ENCODE measurements at regions not wholly inside any gene's neighbourhood (a gene's known extent, or its start where the extent isn't known, plus 50 kb on each side); places are given as distances from the start of the nearest gene placed in this dataset.

DNA sequence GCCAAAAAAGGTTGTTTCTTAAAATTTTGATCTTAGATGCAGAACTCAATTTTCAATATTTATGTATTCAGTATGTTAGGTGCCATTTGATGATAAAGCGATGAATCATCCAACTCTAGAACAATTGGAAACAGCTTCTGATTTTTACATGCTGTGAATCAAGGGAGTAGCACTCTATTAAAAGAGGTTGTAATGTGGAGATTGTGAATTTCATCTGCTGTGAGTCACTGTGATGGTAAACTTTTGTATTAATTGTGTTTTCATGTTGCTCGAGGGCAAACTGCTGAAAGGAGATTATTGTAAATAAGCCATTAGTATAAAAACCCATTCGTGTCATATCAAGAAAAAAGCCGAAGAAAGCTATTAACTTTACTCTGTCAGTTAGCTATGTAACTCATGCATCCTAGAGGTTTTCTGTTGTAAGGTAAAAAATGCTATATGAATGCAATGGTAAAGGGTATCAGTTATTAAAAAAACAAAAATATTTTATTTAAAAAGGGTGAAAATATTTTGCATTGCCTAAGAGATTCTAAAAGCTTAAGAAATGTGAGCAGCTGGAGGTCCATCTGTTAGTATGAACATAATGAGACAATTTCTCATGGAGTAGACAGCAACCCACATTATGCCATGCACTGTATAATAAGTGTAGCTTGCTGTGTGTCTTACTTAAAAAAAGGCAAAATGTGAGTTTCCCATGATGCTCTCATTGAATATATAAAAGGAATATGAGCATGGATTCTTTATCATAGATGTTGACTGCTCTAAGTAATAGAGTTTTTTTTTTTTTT lies 511.0 kb upstream of the PCDH15 start:
- no peaks in the 10 kb centered on the region for H3K9me2 ChIP-seq (replicated peaks; ENCODE audit: low read length)
- no peaks in the 10 kb centered on the region for H3K36me3 ChIP-seq (ENCODE audit: low read depth, low read length)
- no peaks in the 10 kb centered on the region for H3F3A ChIP-seq (ENCODE audit: low read length, unreplicated experiment)
- no peak overlapping the region for H3K27ac ChIP-seq (ENCODE audit: low read length)
- no peak overlapping the region for H2AFZ ChIP-seq (ENCODE audit: low read length)
- no peak overlapping the region for H3K4me3 ChIP-seq (ENCODE audit: low read length)
- no peaks in the 10 kb centered on the region for H3K79me2 ChIP-seq (ENCODE audit: low read length)
- peaks cover 6% of the 10 kb centered on the region; the same call in 1 of the 2 replicates for H3K4me1 ChIP-seq (ENCODE audit: insufficient read depth, low read length)
- H3K9ac ChIP-seq (ENCODE audit: low read length) = no peak overlapping the region
- BruUV-seq (replicated peaks) = no TSS peak
- ATAC-seq = peak; percentile 90
- intact Hi-C loops (cut with micrococcal nuclease) = loop anchor here (1.0 to 5.0 kb wide), 2 partner anchors 62 to 85 kb away; no protein-coding TSS in a partner anchor
- no peaks in the 10 kb centered on the region for H3K27me3 ChIP-seq (ENCODE audit: low read length)
- H3K4me2 ChIP-seq (ENCODE audit: low read length) = no peak overlapping the region
- DNase-seq = peak; percentile 59
- no peaks in the 10 kb centered on the region for H4K20me1 ChIP-seq (ENCODE audit: low read length)
- CTCF ChIA-PET = interaction anchor here (0.6 to 0.8 kb wide), 2 partner anchors 88 to 1427 kb away, joined by 3 read pairs; no protein-coding TSS in a partner anchor
- TF ChIP-seq EZH2phosphoT487 (IDR thresholded peaks at IDR 0.05; ENCODE audit: borderline replicate concordance, low read length) (no peak), EZH2 (IDR thresholded peaks at IDR 0.05; ENCODE audit: low read length, unreplicated experiment) (no peak)
- TF ChIP-seq, protein P1, sequence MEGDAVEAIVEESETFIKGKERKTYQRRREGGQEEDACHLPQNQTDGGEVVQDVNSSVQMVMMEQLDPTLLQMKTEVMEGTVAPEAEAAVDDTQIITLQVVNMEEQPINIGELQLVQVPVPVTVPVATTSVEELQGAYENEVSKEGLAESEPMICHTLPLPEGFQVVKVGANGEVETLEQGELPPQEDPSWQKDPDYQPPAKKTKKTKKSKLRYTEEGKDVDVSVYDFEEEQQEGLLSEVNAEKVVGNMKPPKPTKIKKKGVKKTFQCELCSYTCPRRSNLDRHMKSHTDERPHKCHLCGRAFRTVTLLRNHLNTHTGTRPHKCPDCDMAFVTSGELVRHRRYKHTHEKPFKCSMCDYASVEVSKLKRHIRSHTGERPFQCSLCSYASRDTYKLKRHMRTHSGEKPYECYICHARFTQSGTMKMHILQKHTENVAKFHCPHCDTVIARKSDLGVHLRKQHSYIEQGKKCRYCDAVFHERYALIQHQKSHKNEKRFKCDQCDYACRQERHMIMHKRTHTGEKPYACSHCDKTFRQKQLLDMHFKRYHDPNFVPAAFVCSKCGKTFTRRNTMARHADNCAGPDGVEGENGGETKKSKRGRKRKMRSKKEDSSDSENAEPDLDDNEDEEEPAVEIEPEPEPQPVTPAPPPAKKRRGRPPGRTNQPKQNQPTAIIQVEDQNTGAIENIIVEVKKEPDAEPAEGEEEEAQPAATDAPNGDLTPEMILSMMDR (conservative IDR thresholded peaks at IDR 0.05; ENCODE audit: low read depth, low read length) = no peak
- POLR2A ChIA-PET (ENCODE audit: unreplicated experiment) = interaction anchor here (0.6 kb wide), 1 partner anchor 621 kb away, joined by 5 read pairs; no protein-coding TSS in a partner anchor
- no peaks in the 10 kb centered on the region for H3K9me3 ChIP-seq (ENCODE audit: low read length)

DNA sequence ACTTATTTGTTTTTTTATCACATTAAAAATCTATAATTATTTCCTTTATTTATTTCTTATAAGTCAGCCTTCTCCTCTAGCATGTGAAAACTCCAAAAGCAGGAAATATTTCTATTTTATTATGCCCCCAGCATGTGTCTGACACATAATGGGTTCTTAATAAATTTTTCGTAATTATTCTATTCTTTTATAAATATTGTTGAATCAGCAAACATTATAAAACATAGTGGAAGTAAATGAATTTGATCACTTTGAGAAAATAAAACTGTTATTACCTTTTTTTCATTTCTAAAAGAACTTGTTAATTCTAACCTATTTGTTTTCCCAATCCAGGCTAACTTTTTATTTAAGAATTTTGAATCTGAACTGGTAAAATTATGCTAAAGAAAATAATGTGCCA lies 509.1 kb upstream of the PCDH15 start:
- Histone ChIP-seq H3K27ac (ENCODE audit: low read length) (no peak overlapping the region), H3K4me3 (ENCODE audit: low read length) (no peak overlapping the region)
- TF ChIP-seq, protein P1 (conservative IDR thresholded peaks at IDR 0.05; ENCODE audit: low read depth, low read length) = no peak
- no peak for TF ChIP-seq EZH2phosphoT487 (IDR thresholded peaks at IDR 0.05; ENCODE audit: borderline replicate concordance, low read length)
- TF ChIP-seq EZH2 (IDR thresholded peaks at IDR 0.05; ENCODE audit: low read length, unreplicated experiment) = no peak

DNA sequence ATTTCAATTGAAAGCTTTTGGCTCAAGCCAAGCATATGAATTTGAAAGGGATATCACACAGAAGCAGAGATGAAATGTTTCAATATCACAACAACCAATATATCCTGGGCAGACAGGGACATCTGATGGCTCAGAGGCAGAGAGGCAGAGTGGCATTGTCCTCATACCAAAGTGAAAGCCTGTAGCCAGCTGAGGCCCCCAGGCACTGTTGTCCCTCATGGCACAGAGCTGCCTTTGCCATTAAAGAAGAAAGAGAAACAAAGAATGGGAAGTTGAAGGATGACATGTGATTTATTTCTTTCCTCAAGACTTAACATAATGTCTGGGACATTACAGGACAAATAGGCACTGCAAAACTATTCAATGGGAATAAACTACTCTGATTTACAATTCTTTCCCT lies 504.3 kb upstream of the PCDH15 start:
- POLR2A ChIA-PET (ENCODE audit: unreplicated experiment) = no interaction called here
- intact Hi-C loops (cut with micrococcal nuclease) = no loop called here
- DNase-seq (no peak), ATAC-seq (no peak)
- no peak overlapping the region for H3K4me3 ChIP-seq (ENCODE audit: low read length)
- no peak overlapping the region for H3K9ac ChIP-seq (ENCODE audit: low read length)
- H3K79me2 ChIP-seq (ENCODE audit: low read length) = no peaks in the 10 kb centered on the region
- H3K27ac ChIP-seq (ENCODE audit: low read length) = no peak overlapping the region
- H2AFZ ChIP-seq (ENCODE audit: low read length) = no peak overlapping the region
- no peaks in the 10 kb centered on the region for H3K9me3 ChIP-seq (ENCODE audit: low read length)
- H3K4me1 ChIP-seq (ENCODE audit: insufficient read depth, low read length) = no peaks in the 10 kb centered on the region
- TF ChIP-seq EZH2phosphoT487 (IDR thresholded peaks at IDR 0.05; ENCODE audit: borderline replicate concordance, low read length) = no peak
- TF ChIP-seq, protein P1 (conservative IDR thresholded peaks at IDR 0.05; ENCODE audit: low read depth, low read length) = no peak
- TF ChIP-seq EZH2 (IDR thresholded peaks at IDR 0.05; ENCODE audit: low read length, unreplicated experiment) = no peak
- no peak overlapping the region for H3K4me2 ChIP-seq (ENCODE audit: low read length)
- BruUV-seq (replicated peaks) = no TSS peak
- H4K20me1 ChIP-seq (ENCODE audit: low read length) = no peaks in the 10 kb centered on the region
- no peaks in the 10 kb centered on the region for H3K9me2 ChIP-seq (replicated peaks; ENCODE audit: low read length)
- H3K36me3 ChIP-seq (ENCODE audit: low read depth, low read length) = no peaks in the 10 kb centered on the region
- H3F3A ChIP-seq (ENCODE audit: low read length, unreplicated experiment) = no peaks in the 10 kb centered on the region
- CTCF ChIA-PET = no interaction called here
- H3K27me3 ChIP-seq (ENCODE audit: low read length) = no peaks in the 10 kb centered on the region

More for the DNA sequence above, 509.1 kb upstream of the PCDH15 start:
- Histone ChIP-seq H2AFZ (ENCODE audit: low read length) (no peak overlapping the region), H4K20me1 (ENCODE audit: low read length) (no peaks in the 10 kb centered on the region), H3K4me2 (ENCODE audit: low read length) (no peak overlapping the region), H3K27me3 (ENCODE audit: low read length) (no peaks in the 10 kb centered on the region), H3K36me3 (ENCODE audit: low read depth, low read length) (no peaks in the 10 kb centered on the region), H3K9me2 (replicated peaks; ENCODE audit: low read length) (no peaks in the 10 kb centered on the region), H3K79me2 (ENCODE audit: low read length) (no peaks in the 10 kb centered on the region), H3F3A (ENCODE audit: low read length, unreplicated experiment) (no peaks in the 10 kb centered on the region), H3K9ac (ENCODE audit: low read length) (no peak overlapping the region), H3K4me1 (ENCODE audit: insufficient read depth, low read length) (peaks cover 6% of the 10 kb centered on the region; the same call in 1 of the 2 replicates), H3K9me3 (ENCODE audit: low read length) (no peaks in the 10 kb centered on the region)
- ATAC-seq (no peak), DNase-seq (no peak)
- ChIA-PET CTCF (no interaction called here), POLR2A (ENCODE audit: unreplicated experiment) (no interaction called here)
- BruUV-seq (replicated peaks) = no TSS peak
- intact Hi-C loops (cut with micrococcal nuclease) = loop anchor here (5.0 kb wide), 1 partner anchor 87 kb away; no protein-coding TSS in a partner anchor
